ENCODE measurements at regions not wholly inside any gene's neighbourhood (a gene's known extent, or its start where the extent isn't known, plus 50 kb on each side); places are given as distances from the start of the nearest gene placed in this dataset.

DNA sequence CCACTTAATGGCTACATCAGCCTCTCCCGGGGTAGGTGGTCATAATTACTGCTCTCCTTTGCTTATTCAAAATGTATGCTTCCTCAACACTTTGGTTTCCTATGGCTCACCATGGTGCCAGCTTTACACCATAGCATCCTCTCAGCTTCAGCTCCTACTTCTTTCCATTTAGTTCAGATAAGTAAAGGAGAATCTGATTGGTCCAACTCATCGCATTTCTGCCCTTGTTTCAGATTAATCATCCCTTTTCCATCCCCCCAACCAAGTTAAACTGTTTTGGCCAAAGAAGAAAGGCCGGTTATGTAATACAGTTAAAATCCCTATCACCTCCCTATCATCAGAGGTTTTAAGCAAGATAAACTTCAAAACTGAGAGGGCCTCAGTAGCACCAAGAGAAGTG, 130.5 kb downstream of the CETN3 start:
- Histone ChIP-seq H4K5ac (ENCODE audit: insufficient read length, low read depth, low read length) (no peak overlapping the region), H4K20me1 (replicated peaks in 1 of 2; ENCODE audit: control insufficient read depth in 1 of 2, insufficient read depth in 2 of 2, low read length in 2 of 2) (no peaks in the 10 kb centered on the region), H3K18ac (ENCODE audit: extremely low read depth, low read length) (no peak overlapping the region), H3K4me1 (replicated peaks in 1 of 4; ENCODE audit: control insufficient read depth in 3 of 4, insufficient read depth in 4 of 4, low read length in 3 of 4) (no peaks in the 10 kb centered on the region), H2BK20ac (ENCODE audit: low read length) (no peak overlapping the region), H3K23me2 (ENCODE audit: low read depth, low read length) (no peaks in the 10 kb centered on the region), H2AFZ (ENCODE audit: low read length) (no peak overlapping the region; the same call in 1 of the 2 replicates), H3K27ac (ENCODE audit: low read depth, low read length) (no peak overlapping the region), H3K9ac (replicated peaks in 1 of 4; ENCODE audit: extremely low read depth in 1 of 4, low read depth in 3 of 4, low read length in 3 of 4) (no peak overlapping the region), H3K56ac (replicated peaks; ENCODE audit: insufficient read length, low read depth, low read length) (no peak overlapping the region), H3K79me2 (ENCODE audit: control insufficient read depth in 1 of 2, insufficient read depth in 2 of 2, low read length in 2 of 2) (no peaks in the 10 kb centered on the region), H3K9me3 (ENCODE audit: insufficient read depth in 2 of 2, low read depth in 1 of 2, low read length in 1 of 2) (no peaks in the 10 kb centered on the region), H2BK120ac (replicated peaks; ENCODE audit: low read depth, low read length) (no peak overlapping the region), H2BK5ac (ENCODE audit: low read depth, low read length) (no peak overlapping the region), H2BK15ac (ENCODE audit: low read length) (no peak overlapping the region), H4K8ac (ENCODE audit: extremely low read depth, insufficient read depth, low read length) (no peak overlapping the region), H3K4ac (replicated peaks; ENCODE audit: insufficient read length, low read depth, low read length) (no peak overlapping the region), H3K79me1 (ENCODE audit: low read depth, low read length) (no peaks in the 10 kb centered on the region), H3K4me2 (ENCODE audit: insufficient read depth in 1 of 2, low read depth in 2 of 2, low read length in 2 of 2) (no peak overlapping the region), H3K27me3 (replicated peaks in 1 of 4; ENCODE audit: control insufficient read depth in 3 of 4, extremely low read depth in 1 of 4, insufficient read depth in 3 of 4, low read length in 3 of 4) (no peaks in the 10 kb centered on the region), H4K91ac (replicated peaks; ENCODE audit: insufficient read length, low read length) (no peak overlapping the region), H3K36me3 (ENCODE audit: control insufficient read depth in 2 of 4, insufficient read depth in 4 of 4, low read length in 3 of 4) (no peaks in the 10 kb centered on the region), H2BK12ac (ENCODE audit: low read depth, low read length) (no peak overlapping the region), H3K14ac (ENCODE audit: insufficient read length) (no peak overlapping the region), H3K4me3 (ENCODE audit: extremely low read depth in 1 of 4, insufficient read depth in 2 of 4, low read depth in 3 of 4, low read length in 4 of 4) (no peak overlapping the region), H3K23ac (ENCODE audit: insufficient read length) (no peak overlapping the region), H2AK5ac (ENCODE audit: low read depth, low read length) (no peak overlapping the region)
- POLR2A ChIA-PET (ENCODE audit: partially characterized antibody) = no interaction called here
- FAIRE-seq (no peak), DNase-seq (ENCODE audit: low read depth in 1 of 2, low spot score in 2 of 2) (no peak)
- CTCF ChIA-PET (ENCODE audit: partially characterized antibody) = interaction anchor here (1.4 kb wide), 1 partner anchor 14 kb away, joined by 5 read pairs; no protein-coding TSS in a partner anchor
- no peak for TF ChIP-seq POU5F1 (IDR thresholded peaks at IDR 0.05; ENCODE audit: low read depth, low read length)
- TF ChIP-seq RXRA (IDR thresholded peaks at IDR 0.05; ENCODE audit: insufficient read depth, low read depth, low read length) = no peak
- no peak for TF ChIP-seq TCF12 (IDR thresholded peaks at IDR 0.05; ENCODE audit: low read depth, low read length)
- TF ChIP-seq NANOG (IDR thresholded peaks at IDR 0.05; ENCODE audit: insufficient read depth, low read depth, low read length, poor library complexity, severe bottlenecking) = no peak
- no peak for TF ChIP-seq RFX5 (IDR thresholded peaks at IDR 0.05; ENCODE audit: borderline replicate concordance, low read depth, low read length)
- TF ChIP-seq E2F6 (IDR thresholded peaks at IDR 0.05) = no peak
- TF ChIP-seq SRF (IDR thresholded peaks at IDR 0.05; ENCODE audit: low read depth, low read length) = no peak
- WGBS, 2 experiments (ENCODE audit: extremely low coverage in 1 of 2, insufficient coverage in 1 of 2, insufficient read length in 1 of 2, insufficient replicate concordance in 2 of 2, low coverage in 1 of 2, low lambda C conversion rate in 2 of 2, missing lambda C conversion rate in 1 of 2) = 81% methylated on average over 3 of the region's 3 CpGs; no CpG with 5 or more reads in 1 of the 2 experiments
